Spleen (tissue), 7 donors: ENCODE measurements at regions not wholly inside any gene's neighbourhood (a gene's known extent, or its start where the extent isn't known, plus 50 kb on each side); places are given as distances from the start of the nearest gene placed in this dataset.

ENCODE experiments used
- CTCF ChIP-seq, 11 experiments: fragments of 200-600 bp in 7 of 11; fragments of 450-650 bp in 4 of 11; sonication (generic) in 4 of 11; IDR thresholded peaks in 8 of 11; conservative IDR thresholded peaks in 3 of 11; 1 replicate in 7 of 11; 2 replicates in 4 of 11; pipeline versions ENCODE4 v1.4.0 to v1.8.0; 2016 to 2021; ENCODE audit warnings: antibody characterized with exemption in 11 of 11, inconsistent platforms in 4 of 11, mild to moderate bottlenecking in 1 of 11
- POLR2A ChIP-seq, 3 donors: fragments of 450-650 bp; IDR thresholded peaks; one replicate each; pipeline ENCODE4 v1.5.1; 2017; ENCODE audit warnings: antibody characterized with exemption in 3 of 3, mild to moderate bottlenecking in 1 of 3
- POLR2AphosphoS5 ChIP-seq, 3 donors: sonication (generic); formaldehyde crosslinking; IDR thresholded peaks; one replicate each; pipeline ENCODE4 v1.5.1; 2017; ENCODE audit warnings: antibody characterized with exemption in 3 of 3
- donor health status: DM: no; HTN: no; CAD: no; lungs with moderate emphysema.
- donor health status: DM: no; HTN: no; CAD: no.
- donor health status: DM: no; HTN: no; CAD: no.

- no peak for TF ChIP-seq POLR2A (IDR thresholded peaks at IDR 0.05)
- no peak for TF ChIP-seq CTCF (IDR thresholded peaks at IDR 0.05 in 8 of 11, conservative IDR thresholded peaks at IDR 0.05 in 3 of 11)
- no peak for TF ChIP-seq POLR2AphosphoS5 (IDR thresholded peaks at IDR 0.05)
Measured at GRCh38 chr3:106719077-106719476, 658.2 kb upstream of the CCDC54 start.
